ENCODE measurements at regions not wholly inside any gene's neighbourhood (a gene's known extent, or its start where the extent isn't known, plus 50 kb on each side); places are given as distances from the start of the nearest gene placed in this dataset.

GRCh38 chrX:74117962-74118902, 185.7 kb upstream of the ZCCHC13 start:
- no peaks in the 10 kb centered on the region for H4K20me1 ChIP-seq (ENCODE audit: insufficient read depth, low read length)
- no peak overlapping the region for H3K27ac ChIP-seq (ENCODE audit: low read length)
- ATAC-seq (ENCODE audit: insufficient read depth, low read depth) (peak; percentile 44; the same call in 1 of the 3 replicates), DNase-seq (no peak)
- TF ChIP-seq EZH2 (IDR thresholded peaks at IDR 0.05; ENCODE audit: borderline replicate concordance, low read depth, low read length, severe bottlenecking) = no peak
- TF ChIP-seq CTCF (IDR thresholded peaks at IDR 0.05; ENCODE audit: borderline replicate concordance, extremely low read depth, low read length, poor library complexity, severe bottlenecking) = no peak
- H3K4me1 ChIP-seq (ENCODE audit: insufficient read depth, low read length) = no peaks in the 10 kb centered on the region
- no peak overlapping the region for H3K9ac ChIP-seq (ENCODE audit: low read depth, low read length)
- H3K79me2 ChIP-seq (ENCODE audit: insufficient read depth, low read length) = no peaks in the 10 kb centered on the region
- peaks cover 4% of the 10 kb centered on the region; the same call in 1 of the 2 replicates for H3K36me3 ChIP-seq (ENCODE audit: insufficient read depth, low read length)
- H3K9me3 ChIP-seq (ENCODE audit: insufficient read depth, low read length, severe bottlenecking) = no peaks in the 10 kb centered on the region
- H3K4me3 ChIP-seq (ENCODE audit: low read depth in 1 of 2, low read length in 2 of 2) = no peak overlapping the region
- no peaks in the 10 kb centered on the region for H3K27me3 ChIP-seq (ENCODE audit: insufficient read depth, low read length, poor library complexity)
- H2AFZ ChIP-seq (ENCODE audit: low read depth, low read length) = no peak overlapping the region
- no peak overlapping the region for H3K4me2 ChIP-seq (ENCODE audit: insufficient read depth, low read length)

- Histone ChIP-seq H3K9me3 (ENCODE audit: insufficient read depth, low read length, severe bottlenecking) (no peaks in the 10 kb centered on the region), H3K4me3 (ENCODE audit: low read depth in 1 of 2, low read length in 2 of 2) (no peak overlapping the region), H3K79me2 (ENCODE audit: insufficient read depth, low read length) (no peaks in the 10 kb centered on the region), H3K9ac (ENCODE audit: low read depth, low read length) (no peak overlapping the region), H2AFZ (ENCODE audit: low read depth, low read length) (no peak overlapping the region), H3K36me3 (ENCODE audit: insufficient read depth, low read length) (no peaks in the 10 kb centered on the region), H3K27me3 (ENCODE audit: insufficient read depth, low read length, poor library complexity) (no peaks in the 10 kb centered on the region), H3K27ac (ENCODE audit: low read length) (no peak overlapping the region), H4K20me1 (ENCODE audit: insufficient read depth, low read length) (no peaks in the 10 kb centered on the region), H3K4me2 (ENCODE audit: insufficient read depth, low read length) (no peak overlapping the region), H3K4me1 (ENCODE audit: insufficient read depth, low read length) (no peaks in the 10 kb centered on the region)
- no peak for DNase-seq
- no peak for TF ChIP-seq EZH2 (IDR thresholded peaks at IDR 0.05; ENCODE audit: borderline replicate concordance, low read depth, low read length, severe bottlenecking)
- no peak for TF ChIP-seq CTCF (IDR thresholded peaks at IDR 0.05; ENCODE audit: borderline replicate concordance, extremely low read depth, low read length, poor library complexity, severe bottlenecking)
- ATAC-seq (ENCODE audit: insufficient read depth, low read depth) = no peak
Observed at GRCh38 chrX:74111245-74111644, 192.7 kb upstream of the ZCCHC13 start.

- no peak for TF ChIP-seq EZH2 (IDR thresholded peaks at IDR 0.05; ENCODE audit: borderline replicate concordance, low read depth, low read length, severe bottlenecking)
- no peak for TF ChIP-seq CTCF (IDR thresholded peaks at IDR 0.05; ENCODE audit: borderline replicate concordance, extremely low read depth, low read length, poor library complexity, severe bottlenecking)
- no peaks in the 10 kb centered on the region for H3K36me3 ChIP-seq (ENCODE audit: insufficient read depth, low read length)
- H3K4me2 ChIP-seq (ENCODE audit: insufficient read depth, low read length) = no peak overlapping the region
- no peak overlapping the region for H3K4me3 ChIP-seq (ENCODE audit: low read depth in 1 of 2, low read length in 2 of 2)
- ATAC-seq (ENCODE audit: insufficient read depth, low read depth) (no peak), DNase-seq (no peak)
- H2AFZ ChIP-seq (ENCODE audit: low read depth, low read length) = no peak overlapping the region
- peaks cover 2% of the 10 kb centered on the region for H3K9me3 ChIP-seq (ENCODE audit: insufficient read depth, low read length, severe bottlenecking)
- H3K27me3 ChIP-seq (ENCODE audit: insufficient read depth, low read length, poor library complexity) = no peaks in the 10 kb centered on the region
- H3K79me2 ChIP-seq (ENCODE audit: insufficient read depth, low read length) = no peaks in the 10 kb centered on the region
- no peaks in the 10 kb centered on the region for H3K4me1 ChIP-seq (ENCODE audit: insufficient read depth, low read length)
- no peaks in the 10 kb centered on the region for H4K20me1 ChIP-seq (ENCODE audit: insufficient read depth, low read length)
- no peak overlapping the region for H3K9ac ChIP-seq (ENCODE audit: low read depth, low read length)
- H3K27ac ChIP-seq (ENCODE audit: low read length) = no peak overlapping the region
Observed at GRCh38 chrX:74107666-74108065, 196.3 kb upstream of the ZCCHC13 start.
